ENCODE measurements at regions not wholly inside any gene's neighbourhood (a gene's known extent, or its start where the extent isn't known, plus 50 kb on each side); places are given as distances from the start of the nearest gene placed in this dataset.
"Not testable (repeated sequence)": the region's sequence is repeated elsewhere in the genome, so short reads cannot be mapped to it uniquely, and the experiment has no call there.

DNA sequence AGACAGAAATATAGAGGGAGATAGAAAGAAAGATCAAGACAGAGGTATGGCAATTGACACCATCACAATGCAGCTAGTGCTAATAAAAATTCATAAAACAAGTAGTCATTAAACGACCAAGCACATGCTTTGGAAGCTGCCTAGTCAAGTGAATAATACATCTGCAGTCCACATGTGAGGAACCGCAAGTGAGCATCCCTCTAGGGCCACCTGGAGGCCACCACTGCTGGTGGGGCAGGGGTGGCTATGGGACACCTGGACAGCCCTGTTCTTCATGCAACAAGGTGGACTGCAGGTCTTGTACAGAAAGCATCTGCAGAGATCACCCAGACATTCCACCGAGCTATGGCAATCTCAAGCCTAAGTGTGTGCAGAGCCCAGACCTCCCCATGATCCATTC lies 451.1 kb upstream of the PFKP start:
- FAIRE-seq, result no peak

GRCh38 chr10:2611603-2612002 lies 455.7 kb upstream of the PFKP start:
- FAIRE-seq, result no peak

DNA sequence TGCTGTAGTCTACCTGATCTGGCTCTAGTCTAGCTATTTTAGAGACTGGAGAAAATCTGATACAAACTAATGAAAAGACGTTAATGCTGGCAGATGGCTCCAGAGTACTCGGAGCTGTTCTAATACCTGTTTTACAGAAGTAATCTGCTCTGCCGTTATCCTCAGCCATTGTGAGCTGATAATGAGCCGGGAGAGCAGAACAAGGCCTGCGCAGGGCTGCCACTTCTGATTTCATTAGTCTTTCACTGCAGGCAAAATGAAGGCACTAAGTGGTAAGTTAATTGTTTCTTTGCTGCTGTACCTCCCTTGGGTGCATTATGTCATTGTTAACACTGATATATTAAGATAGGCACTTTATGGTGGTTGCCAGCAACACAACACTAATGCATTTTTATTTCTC lies 456.4 kb upstream of the PFKP start:
- no peak for FAIRE-seq

DNA sequence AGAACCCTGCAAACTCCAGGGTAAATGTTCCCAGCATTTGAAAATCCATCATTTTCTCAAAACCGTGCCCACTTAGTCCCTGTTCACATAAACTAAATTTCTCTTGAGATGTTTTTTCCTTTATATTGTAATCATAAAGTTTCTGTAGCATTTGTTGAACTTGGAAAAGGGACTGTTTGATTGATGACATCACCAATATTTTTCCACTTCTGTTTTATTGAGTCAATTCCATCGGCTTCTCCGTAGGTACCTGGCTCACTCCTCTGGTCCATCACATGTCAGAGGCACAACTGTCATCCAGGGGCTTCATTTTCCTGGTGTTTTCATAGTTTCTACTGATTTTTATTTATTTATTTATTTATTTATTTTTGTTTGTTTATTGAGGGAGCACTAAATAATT lies 462.5 kb upstream of the PFKP start:
- no peak for FAIRE-seq

GRCh38 chr10:2599571-2599970 lies 467.8 kb upstream of the PFKP start:
- FAIRE-seq, result no peak

DNA sequence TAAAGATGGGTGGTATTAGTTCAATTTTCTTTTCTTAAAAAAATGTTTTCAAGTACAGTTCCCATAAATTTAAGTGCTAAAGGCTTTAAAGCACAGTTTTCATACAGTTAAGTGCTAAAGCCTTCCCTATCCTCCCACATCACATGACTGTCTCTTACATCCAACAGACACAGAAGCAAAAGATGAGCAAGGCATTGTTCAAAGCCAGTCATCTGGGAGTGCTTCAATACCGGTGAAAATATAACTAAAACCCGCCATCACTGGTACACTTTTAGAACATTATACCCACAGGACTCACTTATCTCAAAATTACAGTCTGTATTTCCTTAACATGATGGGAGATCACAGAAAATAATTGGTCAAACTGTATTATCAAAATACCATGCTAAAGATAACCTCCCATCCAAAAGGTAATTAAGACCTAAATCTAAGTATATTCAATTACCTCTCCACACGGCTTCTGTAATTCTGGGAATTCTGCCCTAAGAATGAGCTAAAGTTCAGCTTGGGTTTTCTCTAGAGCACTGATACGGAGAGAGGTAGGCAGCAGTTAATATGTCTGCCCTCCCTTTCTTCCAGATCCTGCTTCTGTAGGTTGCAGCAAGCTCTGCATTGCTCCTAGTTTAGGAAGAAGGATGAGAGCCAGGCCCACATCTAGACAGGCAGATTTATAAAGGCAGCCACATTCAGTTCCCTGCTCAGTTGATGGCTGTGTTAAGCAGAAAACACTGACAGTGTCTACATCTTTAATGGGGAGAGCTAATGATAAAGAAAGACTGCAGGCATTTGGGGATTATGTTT lies 474.8 kb upstream of the PFKP start:
- no peak for FAIRE-seq

GRCh38 chr10:2589196-2589595 lies 478.2 kb upstream of the PFKP start:
- FAIRE-seq, result no peak

GRCh38 chr10:2584385-2584784 lies 483.0 kb upstream of the PFKP start:
- no peak for FAIRE-seq

DNA sequence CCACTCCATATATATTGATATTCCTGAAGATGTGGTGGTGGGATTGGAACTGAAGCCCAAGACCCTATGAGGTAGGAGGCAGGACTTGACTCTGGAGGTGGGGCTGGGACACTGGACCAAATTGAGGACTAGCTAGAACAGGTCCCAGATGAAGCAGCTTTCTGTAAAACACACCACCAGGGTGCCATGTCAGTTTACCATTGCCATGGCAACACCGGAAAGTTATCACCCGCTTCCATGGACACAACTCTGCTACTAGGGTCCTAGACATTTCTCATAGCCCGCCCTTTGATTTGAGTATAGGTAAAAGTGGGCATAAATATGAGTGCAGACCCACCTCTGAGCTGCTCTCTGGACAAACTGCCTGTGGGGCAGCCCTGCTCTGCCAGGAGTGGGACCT lies 490.5 kb upstream of the PFKP start:
- FAIRE-seq, result no peak

DNA sequence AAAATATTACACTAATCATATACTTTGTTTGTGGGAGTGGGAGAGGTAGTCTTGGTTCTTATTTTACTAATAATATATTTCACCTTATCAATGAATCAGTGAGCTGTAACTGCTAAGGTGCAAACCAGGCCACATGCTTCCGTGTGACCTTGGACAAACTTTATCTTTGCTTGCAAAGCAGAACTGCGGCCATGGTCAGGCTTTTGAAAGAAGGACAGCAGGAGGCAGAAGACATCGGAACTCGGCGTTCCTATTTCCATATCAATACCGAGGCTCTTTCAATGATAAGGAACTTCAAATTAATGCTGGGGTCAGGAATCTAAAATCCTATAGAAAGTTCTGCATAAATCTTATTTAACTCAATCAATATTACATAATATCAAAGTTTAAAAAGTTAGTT lies 491.9 kb upstream of the PFKP start:
- no peak for FAIRE-seq

GRCh38 chr10:2572611-2573010 lies 494.7 kb upstream of the PFKP start:
- FAIRE-seq, result no peak

DNA sequence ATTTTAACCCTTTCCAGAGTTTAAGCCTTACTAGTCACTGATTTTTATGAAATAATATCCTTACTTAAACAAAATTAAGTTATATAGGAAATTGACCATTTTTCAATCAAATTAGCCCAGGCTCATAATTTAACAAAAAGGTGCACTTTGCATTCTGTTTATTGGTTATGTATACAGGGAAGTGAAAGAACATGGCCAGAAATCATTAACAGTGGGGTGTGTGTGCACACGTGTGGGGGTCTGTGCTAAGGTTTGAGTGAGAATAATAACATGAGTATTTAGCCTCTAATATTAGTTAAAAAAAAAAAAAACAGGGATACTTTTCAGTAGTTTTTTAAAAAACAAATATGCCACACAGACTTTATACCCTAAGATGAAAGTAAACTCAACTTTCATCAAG lies 510.5 kb upstream of the PFKP start:
- FAIRE-seq, result no peak

DNA sequence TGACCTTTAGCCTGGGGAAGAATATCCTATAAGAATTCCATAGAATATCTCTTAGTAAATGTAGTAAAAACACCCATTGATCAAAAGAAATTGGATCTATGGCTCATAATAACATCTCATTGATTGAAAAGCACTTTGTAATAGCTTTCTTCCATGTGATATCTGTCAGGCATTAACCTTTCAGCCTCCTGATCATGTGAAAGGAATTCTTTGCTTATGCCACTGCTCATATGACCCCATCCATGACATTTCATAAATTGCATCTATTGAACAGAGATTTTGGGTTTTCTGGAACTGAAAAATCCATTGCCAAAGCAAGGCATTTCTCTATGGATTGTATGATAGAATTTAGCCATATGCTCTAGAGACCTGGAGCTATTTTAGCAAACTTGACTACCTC lies 519.3 kb upstream of the PFKP start:
- FAIRE-seq, result no peak

DNA sequence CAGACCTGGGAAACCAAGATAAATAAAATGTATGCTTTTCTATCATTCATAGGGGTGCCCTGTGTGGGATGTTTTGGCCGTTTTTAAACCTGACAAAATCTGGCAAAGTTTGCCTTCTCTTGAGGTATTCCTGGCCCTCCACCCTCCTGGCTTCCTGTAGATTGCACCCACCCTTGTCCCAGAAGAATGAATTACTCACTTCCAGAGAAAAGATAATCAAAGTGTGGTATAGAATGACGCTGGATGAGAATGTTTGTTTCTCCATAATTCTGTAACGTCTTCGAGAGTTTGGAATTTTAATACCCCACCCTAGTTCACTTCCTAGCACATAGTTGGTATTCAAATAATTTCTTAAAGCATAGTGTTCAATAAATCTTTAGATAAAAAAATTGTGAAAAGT lies 519.7 kb upstream of the PFKP start:
- FAIRE-seq, result no peak

- not testable (repeated sequence) for FAIRE-seq
Measured at GRCh38 chr10:2546894-2547293, 520.5 kb upstream of the PFKP start.

GRCh38 chr10:2543974-2544373 lies 523.4 kb upstream of the PFKP start:
- no peak for FAIRE-seq

DNA sequence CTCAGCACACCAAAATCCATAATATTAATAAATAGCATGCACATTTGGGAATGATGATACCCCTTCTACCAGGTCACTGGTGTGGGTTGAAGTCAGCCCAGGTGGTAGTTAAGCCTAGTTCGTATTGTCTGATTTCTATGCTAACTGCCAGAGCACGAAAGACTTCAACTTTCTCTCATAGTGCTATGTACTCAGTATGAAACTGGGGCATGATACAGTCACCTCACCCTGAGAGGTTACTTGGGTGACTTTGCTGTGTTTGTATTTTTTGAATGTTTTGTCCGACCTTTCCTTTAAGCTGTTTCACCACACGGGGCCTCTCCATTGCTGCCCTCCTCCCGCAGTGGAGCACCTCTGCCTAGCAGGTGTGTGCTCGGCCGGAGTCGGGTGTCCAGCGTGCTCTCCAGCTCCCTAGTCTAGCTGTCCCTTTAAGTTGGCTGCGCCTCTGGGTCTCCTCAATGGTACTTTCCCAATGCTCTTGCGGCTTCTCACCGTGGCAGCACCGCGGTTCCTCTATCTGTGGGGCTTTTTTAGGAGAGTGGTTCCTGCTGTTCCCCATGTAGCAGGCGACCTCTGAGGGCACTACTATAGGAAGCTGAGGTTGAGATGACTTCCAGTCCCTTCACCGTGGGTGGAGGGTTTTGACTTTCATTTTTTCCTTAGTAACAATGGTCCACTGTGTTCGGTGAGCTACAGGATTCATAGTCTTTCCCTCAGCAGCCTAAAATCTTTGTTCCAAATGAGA lies 524.0 kb upstream of the PFKP start:
- no peak for FAIRE-seq

DNA sequence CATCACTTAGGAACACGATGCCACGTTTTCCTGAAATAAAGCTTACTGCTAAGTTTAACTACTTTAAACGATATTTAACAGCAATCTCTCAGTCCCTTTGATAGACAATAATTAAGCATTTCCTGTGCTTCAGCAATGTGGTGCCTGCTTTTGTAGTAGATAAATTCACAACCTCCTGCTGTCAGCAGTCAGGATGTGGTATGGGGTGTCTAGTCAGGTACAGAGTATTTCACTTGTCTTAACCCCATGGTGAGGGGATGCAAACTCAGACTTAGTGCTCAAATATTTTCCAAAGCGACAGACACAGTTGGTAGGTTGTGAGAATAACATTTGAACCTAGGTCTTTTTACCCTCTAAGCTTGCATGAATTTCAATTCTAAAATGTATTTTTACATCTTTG lies 526.2 kb upstream of the PFKP start:
- no peak for FAIRE-seq

DNA sequence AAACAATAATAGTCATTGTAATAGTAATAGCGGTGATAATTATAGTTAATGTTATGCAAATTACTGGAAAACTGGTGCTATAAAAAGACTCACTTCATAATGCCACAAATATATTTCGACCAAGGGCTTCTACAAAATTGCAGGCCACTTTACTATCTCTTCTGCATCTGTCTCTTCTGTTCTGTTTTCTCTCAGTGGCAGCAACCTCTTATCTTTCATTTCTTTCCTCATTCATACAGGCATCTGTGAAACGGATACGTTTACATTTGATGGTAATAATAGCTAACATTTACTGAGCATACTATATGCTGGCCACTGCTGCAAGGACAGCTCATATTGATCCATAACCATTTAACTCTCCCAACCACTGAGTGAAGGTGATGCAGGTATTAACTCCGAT lies 537.4 kb upstream of the PFKP start:
- FAIRE-seq, result no peak

GRCh38 chr10:2525781-2526180 lies 541.6 kb upstream of the PFKP start:
- no peak for FAIRE-seq

DNA sequence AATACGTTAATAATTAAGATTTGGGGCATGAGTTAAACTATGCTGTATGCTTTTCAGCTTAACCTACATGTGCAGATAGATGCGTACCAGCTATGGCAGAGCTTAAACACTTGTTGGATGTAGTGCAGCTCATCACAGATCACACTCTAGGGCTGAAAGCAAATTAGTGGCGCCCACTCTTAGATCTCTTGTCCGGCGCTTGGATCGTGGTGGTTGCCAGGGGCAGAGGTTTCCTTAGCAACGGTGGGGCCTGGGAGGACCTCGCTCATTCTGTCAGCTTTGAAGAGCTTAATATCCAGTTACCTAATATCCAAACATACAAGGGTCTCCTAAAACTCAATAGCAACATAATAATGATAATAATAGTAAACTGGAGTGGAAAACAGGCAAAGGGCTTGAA lies 548.2 kb upstream of the PFKP start:
- no peak for FAIRE-seq

- FAIRE-seq, result no peak
Measured at GRCh38 chr10:2509081-2509531, 558.2 kb upstream of the PFKP start.

- not testable (repeated sequence) for FAIRE-seq
Measured at GRCh38 chr10:2501366-2501940, 565.9 kb upstream of the PFKP start.

GRCh38 chr10:2494399-2494798 lies 572.9 kb upstream of the PFKP start:
- no peak for FAIRE-seq

All from A204.1 (cell line).